PC-3 (cell line): ENCODE measurements at regions not wholly inside any gene's neighbourhood (a gene's known extent, or its start where the extent isn't known, plus 50 kb on each side); places are given as distances from the start of the nearest gene placed in this dataset.

Source experiments
- ATAC-seq: fragments of 200-7000 bp; cut with Tn5 transposase; 2 replicates; pipeline ENCODE4 v1.9.1; 2020; ENCODE audit warnings: mild to moderate bottlenecking, moderate library complexity
- BruUV-seq: library from RNA; stranded (reverse); fragments of 400-500 nt; replicated peaks from 2 replicates; lab custom pipeline; 2021; lab: Mats Ljungman, UMichigan
- CTCF ChIA-PET: fragments of 300-600 bp; sonication (Branson Sonifier 250); formaldehyde crosslinking; loops from one replicate; lab custom pipeline; 2022; ENCODE audit warnings: antibody characterized with exemption; lab: Charles Lee
- POLR2A ChIA-PET: fragments of 300-600 bp; sonication (Branson Sonifier 250); formaldehyde crosslinking; loops from one replicate; lab custom pipeline; 2022; ENCODE audit warnings: antibody characterized with exemption; ENCODE audit not compliant: unreplicated experiment; lab: Charles Lee
- DNase-seq: peaks from one replicate; pipeline ENCODE4 v3.0.0-alpha.2; 2015
- H2AFZ ChIP-seq: fragments of 300-600 bp; sonication (generic); 2 replicates; pipeline ENCODE4 v1.6.0; 2016; ENCODE audit warnings: antibody characterized with exemption, low read length
- H3F3A ChIP-seq: fragments of 300-600 bp; sonication (generic); one replicate; pipeline ENCODE4 v1.6.0; 2017; ENCODE audit warnings: antibody characterized with exemption, low read length, control low read depth, mild to moderate bottlenecking; ENCODE audit not compliant: unreplicated experiment
- H3K27ac ChIP-seq: fragments of 300-600 bp; sonication (generic); 2 replicates; pipeline ENCODE4 v1.5.1; 2016; ENCODE audit warnings: mild to moderate bottlenecking, low read length
- H3K27me3 ChIP-seq: fragments of 300-600 bp; sonication (generic); 2 replicates; pipeline ENCODE4 v1.6.1; 2016; ENCODE audit warnings: low read length, mixed read lengths
- H3K36me3 ChIP-seq: fragments of 300-600 bp; sonication (generic); 2 replicates; pipeline ENCODE4 v1.6.1; 2016; ENCODE audit warnings: low read depth, mixed run types, low read length, mixed read lengths
- H3K4me1 ChIP-seq: fragments of 300-600 bp; sonication (generic); 2 replicates; pipeline ENCODE4 v1.5.1; 2016; ENCODE audit warnings: low read length; ENCODE audit not compliant: insufficient read depth
- H3K4me2 ChIP-seq: fragments of 300-600 bp; sonication (generic); 2 replicates; pipeline ENCODE4 v1.6.0; 2016; ENCODE audit warnings: low read length
- H3K4me3 ChIP-seq: fragments of 300-600 bp; sonication (generic); 2 replicates; pipeline ENCODE4 v1.5.1; 2016; ENCODE audit warnings: mild to moderate bottlenecking, low read length, mixed read lengths
- H3K79me2 ChIP-seq: fragments of 300-600 bp; sonication (generic); 2 replicates; pipeline ENCODE4 v1.6.1; 2017; ENCODE audit warnings: low read length, mixed read lengths
- H3K9ac ChIP-seq: fragments of 300-600 bp; sonication (generic); 2 replicates; pipeline ENCODE4 v1.6.0; 2016; ENCODE audit warnings: mild to moderate bottlenecking, low read length
- H3K9me2 ChIP-seq: fragments of 300-600 bp; sonication (generic); replicated peaks from 2 replicates; pipeline ENCODE4 v1.6.1; 2016; ENCODE audit warnings: mixed run types, low read length, mixed read lengths
- H3K9me3 ChIP-seq: fragments of 300-600 bp; sonication (generic); 2 replicates; pipeline ENCODE4 v1.6.1; 2016; ENCODE audit warnings: low read length, mixed read lengths
- H4K20me1 ChIP-seq: fragments of 300-600 bp; sonication (generic); 2 replicates; pipeline ENCODE4 v1.6.1; 2016; ENCODE audit warnings: low read length, mixed read lengths
- EZH2 ChIP-seq: fragments of 300-600 bp; sonication (generic); IDR thresholded peaks from one replicate; pipeline ENCODE4 v1.6.1; 2017; ENCODE audit warnings: antibody characterized with exemption, mild to moderate bottlenecking, low read length; ENCODE audit not compliant: unreplicated experiment
- EZH2phosphoT487 ChIP-seq: fragments of 300-600 bp; sonication (generic); IDR thresholded peaks from 2 replicates; pipeline ENCODE4 v1.6.1; 2018; ENCODE audit warnings: mild to moderate bottlenecking, antibody characterized with exemption, low read length, borderline replicate concordance
- intact Hi-C: fragments of 100-400 bp; cut with micrococcal nuclease; formaldehyde crosslinking; loops from 2 replicates; pipeline ENCODE4 v1.9.0; 2023
- TF ChIP-seq, protein P1 (sequence below): fragments of 300-600 bp; sonication (generic); conservative IDR thresholded peaks from 2 replicates; pipeline ENCODE4 v1.5.1; 2017; ENCODE audit warnings: antibody characterized with exemption, low read depth, mild to moderate bottlenecking, low read length

DNA sequence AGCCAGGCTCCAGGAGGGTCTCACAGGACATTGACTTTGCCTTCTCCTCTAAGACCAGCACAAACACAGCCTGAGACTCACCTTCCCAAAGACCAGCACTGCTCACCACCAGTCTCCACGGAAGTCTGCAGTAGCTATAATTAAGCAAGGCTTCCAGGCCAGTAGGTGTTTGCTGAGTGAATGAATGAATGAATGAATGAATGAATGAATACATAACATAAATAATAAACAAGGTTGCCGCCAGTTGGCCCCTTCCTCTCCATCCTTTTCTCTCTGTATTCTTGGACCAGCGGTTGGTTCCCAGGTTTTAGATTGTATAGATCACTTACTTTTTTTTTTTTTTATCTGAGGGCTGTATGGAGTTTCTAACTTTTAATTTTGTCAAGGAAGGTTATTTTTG is 222.4 kb upstream of the ID2 start:
- intact Hi-C loops: no loop called here
- BruUV-seq: no TSS peak
- no peak overlapping the region for H3K4me3 ChIP-seq

GRCh38 chr2:8461341-8461740 is 220.5 kb upstream of the ID2 start:
- BruUV-seq: no TSS peak
- intact Hi-C loops: no loop called here

More for the DNA sequence above, 222.4 kb upstream of the ID2 start:
- CTCF ChIA-PET: no interaction called here
- POLR2A ChIA-PET: no interaction called here
- H3K79me2 ChIP-seq: no peaks in the 10 kb centered on the region
- H3K9me3 ChIP-seq: no peaks in the 10 kb centered on the region
- H3K27ac ChIP-seq: no peak overlapping the region
- no peaks in the 10 kb centered on the region for H3K27me3 ChIP-seq
- H2AFZ ChIP-seq: no peak overlapping the region
- no peaks in the 10 kb centered on the region for H3F3A ChIP-seq
- TF ChIP-seq EZH2 (no peak), EZH2phosphoT487 (no peak)
- TF ChIP-seq, protein P1, sequence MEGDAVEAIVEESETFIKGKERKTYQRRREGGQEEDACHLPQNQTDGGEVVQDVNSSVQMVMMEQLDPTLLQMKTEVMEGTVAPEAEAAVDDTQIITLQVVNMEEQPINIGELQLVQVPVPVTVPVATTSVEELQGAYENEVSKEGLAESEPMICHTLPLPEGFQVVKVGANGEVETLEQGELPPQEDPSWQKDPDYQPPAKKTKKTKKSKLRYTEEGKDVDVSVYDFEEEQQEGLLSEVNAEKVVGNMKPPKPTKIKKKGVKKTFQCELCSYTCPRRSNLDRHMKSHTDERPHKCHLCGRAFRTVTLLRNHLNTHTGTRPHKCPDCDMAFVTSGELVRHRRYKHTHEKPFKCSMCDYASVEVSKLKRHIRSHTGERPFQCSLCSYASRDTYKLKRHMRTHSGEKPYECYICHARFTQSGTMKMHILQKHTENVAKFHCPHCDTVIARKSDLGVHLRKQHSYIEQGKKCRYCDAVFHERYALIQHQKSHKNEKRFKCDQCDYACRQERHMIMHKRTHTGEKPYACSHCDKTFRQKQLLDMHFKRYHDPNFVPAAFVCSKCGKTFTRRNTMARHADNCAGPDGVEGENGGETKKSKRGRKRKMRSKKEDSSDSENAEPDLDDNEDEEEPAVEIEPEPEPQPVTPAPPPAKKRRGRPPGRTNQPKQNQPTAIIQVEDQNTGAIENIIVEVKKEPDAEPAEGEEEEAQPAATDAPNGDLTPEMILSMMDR: no peak
- no peaks in the 10 kb centered on the region for H3K4me1 ChIP-seq
- H3K9me2 ChIP-seq: no peaks in the 10 kb centered on the region
- no peaks in the 10 kb centered on the region for H3K36me3 ChIP-seq
- DNase-seq (no peak), ATAC-seq (no peak)
- no peak overlapping the region for H3K9ac ChIP-seq
- no peak overlapping the region for H3K4me2 ChIP-seq
- H4K20me1 ChIP-seq: no peaks in the 10 kb centered on the region

DNA sequence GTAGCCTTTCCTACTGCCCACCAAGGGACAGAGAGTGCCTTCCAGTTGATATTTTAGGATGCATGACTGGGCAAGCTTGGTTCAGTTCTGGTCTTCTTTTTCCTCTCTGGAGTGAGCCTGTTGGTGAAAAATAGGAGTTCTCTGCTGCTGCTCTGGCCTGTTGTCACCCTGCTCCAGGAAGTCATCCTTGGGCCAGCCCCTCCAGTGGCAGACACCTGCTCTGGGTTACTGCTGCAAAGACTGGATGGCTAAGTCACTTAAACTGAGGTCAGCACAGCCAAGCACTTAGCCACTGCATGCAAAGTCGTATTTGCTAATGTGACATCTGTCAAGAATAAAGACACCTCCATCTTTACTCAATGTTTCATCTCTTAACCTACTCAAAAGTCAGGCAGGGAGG is 219.6 kb upstream of the ID2 start:
- ChIA-PET CTCF (no interaction called here), POLR2A (no interaction called here)
- H3K9ac ChIP-seq: no peak overlapping the region
- H4K20me1 ChIP-seq: no peaks in the 10 kb centered on the region
- H3K36me3 ChIP-seq: no peaks in the 10 kb centered on the region
- no peaks in the 10 kb centered on the region for H3K9me3 ChIP-seq
- DNase-seq: no peak
- no peaks in the 10 kb centered on the region for H3K9me2 ChIP-seq
- no peaks in the 10 kb centered on the region for H3K79me2 ChIP-seq
- ATAC-seq: no peak
- no peak overlapping the region for H3K4me3 ChIP-seq
- TF ChIP-seq, protein P1: no peak
- TF ChIP-seq EZH2phosphoT487 (no peak), EZH2 (no peak)
- no peaks in the 10 kb centered on the region for H3K4me1 ChIP-seq
- H3K27me3 ChIP-seq: no peaks in the 10 kb centered on the region
- no peak overlapping the region for H2AFZ ChIP-seq
- no TSS peak for BruUV-seq
- no peaks in the 10 kb centered on the region for H3F3A ChIP-seq
- intact Hi-C loops: no loop called here
- H3K4me2 ChIP-seq: no peak overlapping the region
- no peak overlapping the region for H3K27ac ChIP-seq

More at GRCh38 chr2:8461341-8461740, 220.5 kb upstream of the ID2 start:
- Histone ChIP-seq H3K79me2 (no peaks in the 10 kb centered on the region), H3K27me3 (no peaks in the 10 kb centered on the region), H3F3A (no peaks in the 10 kb centered on the region), H4K20me1 (no peaks in the 10 kb centered on the region), H3K27ac (no peak overlapping the region), H3K4me3 (no peak overlapping the region), H3K36me3 (no peaks in the 10 kb centered on the region), H3K9me3 (no peaks in the 10 kb centered on the region), H3K9ac (no peak overlapping the region), H3K9me2 (no peaks in the 10 kb centered on the region), H3K4me2 (no peak overlapping the region), H2AFZ (no peak overlapping the region), H3K4me1 (no peaks in the 10 kb centered on the region)
- ChIA-PET CTCF (no interaction called here), POLR2A (no interaction called here)
- ATAC-seq (no peak), DNase-seq (no peak)
- TF ChIP-seq EZH2 (no peak), EZH2phosphoT487 (no peak)
- TF ChIP-seq, protein P1: no peak
